GM18505 (cell line): ENCODE measurements at regions not wholly inside any gene's neighbourhood (a gene's known extent, or its start where the extent isn't known, plus 50 kb on each side); places are given as distances from the start of the nearest gene placed in this dataset.
A peak's percentile ranks its signal among the peaks of the same experiment; 100 is the strongest.

Experiments
- ATAC-seq: cut with Tn5 transposase; IDR thresholded peaks from one replicate; pipeline ENCODE4 v1.9.1; 2021; ENCODE audit not compliant: unreplicated experiment
- POLR2A ChIP-seq: IDR thresholded peaks from 4 replicates; pipeline ENCODE4 v1.6.1; 2011; ENCODE audit warnings: borderline replicate concordance; ENCODE audit not compliant: insufficient read depth, insufficient read length; ENCODE audit errors: extremely low read depth

GRCh38 chr18:77360315-77361190, 110.9 kb downstream of the GALR1 start:
- ATAC-seq = peak; percentile 80
- TF ChIP-seq POLR2A = no peak

DNA sequence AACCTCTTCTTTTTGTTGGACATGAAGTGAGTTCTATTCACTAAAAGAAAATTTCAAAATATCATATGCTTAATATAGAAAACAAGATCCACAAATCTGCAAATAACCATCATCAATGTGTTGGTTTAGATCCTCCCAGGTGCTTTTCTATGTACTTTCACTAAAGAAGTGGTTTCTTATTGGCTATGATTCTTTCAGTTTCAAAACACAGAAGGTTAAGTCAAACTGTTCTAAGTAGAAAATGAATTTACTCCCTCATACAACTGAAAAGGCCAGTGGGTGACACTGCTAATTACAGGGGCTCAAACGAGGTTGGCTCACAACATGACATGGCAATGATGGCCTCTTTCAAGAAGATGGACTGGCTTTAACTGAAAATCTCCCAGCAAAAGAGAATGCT, 111.7 kb downstream of the GALR1 start:
- no peak for TF ChIP-seq POLR2A
- ATAC-seq = no peak

GRCh38 chr18:77365667-77366066, 116.0 kb downstream of the GALR1 start:
- no peak for TF ChIP-seq POLR2A
- no peak for ATAC-seq

GRCh38 chr18:77366067-77366719, 116.5 kb downstream of the GALR1 start:
- ATAC-seq = no peak
- no peak for TF ChIP-seq POLR2A

DNA sequence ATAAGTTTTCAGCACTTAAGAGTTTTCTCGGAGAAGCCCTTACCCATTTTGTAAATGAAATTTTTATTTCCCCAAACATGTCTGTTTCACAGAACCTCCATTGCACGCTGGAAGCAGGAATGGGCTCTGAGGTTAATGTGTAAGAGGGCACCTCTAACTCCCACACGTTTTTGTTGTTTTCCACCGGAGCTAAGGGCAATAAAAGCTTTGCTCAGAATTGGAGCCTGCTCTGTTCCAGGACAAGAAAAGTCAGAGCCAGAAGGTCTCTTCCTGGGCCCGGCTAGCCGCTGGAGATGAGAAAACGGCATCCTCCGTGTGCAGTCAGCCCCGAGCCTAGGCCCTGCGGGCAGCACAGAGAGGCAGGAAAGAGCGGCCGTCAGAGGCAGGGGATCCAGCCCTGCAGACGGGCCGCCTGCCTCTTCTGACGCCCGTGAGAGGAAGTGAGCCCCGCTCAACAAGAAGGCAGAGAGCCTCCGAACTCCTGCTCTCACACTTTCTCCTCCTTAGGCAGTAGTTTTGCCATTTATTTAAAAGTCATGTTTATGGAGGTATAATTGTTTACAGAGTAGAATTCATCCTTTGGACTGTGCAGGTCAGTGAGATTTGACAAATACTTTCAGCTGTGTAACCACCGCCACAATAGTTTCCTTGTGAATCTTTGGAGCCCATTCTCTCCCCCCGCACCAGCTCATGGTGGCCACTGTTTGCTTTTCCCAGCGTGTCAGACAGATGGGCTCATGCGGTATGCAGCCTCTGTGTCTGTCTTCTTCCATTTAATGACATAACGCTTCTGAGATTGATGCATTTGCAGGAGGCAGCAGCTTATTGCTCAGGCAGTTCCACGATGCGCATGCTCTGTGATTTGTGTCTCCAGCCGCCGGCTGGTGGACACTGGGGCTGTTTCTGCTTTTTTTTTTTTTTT, 117.3 kb downstream of the GALR1 start:
- no peak for ATAC-seq
- no peak for TF ChIP-seq POLR2A

DNA sequence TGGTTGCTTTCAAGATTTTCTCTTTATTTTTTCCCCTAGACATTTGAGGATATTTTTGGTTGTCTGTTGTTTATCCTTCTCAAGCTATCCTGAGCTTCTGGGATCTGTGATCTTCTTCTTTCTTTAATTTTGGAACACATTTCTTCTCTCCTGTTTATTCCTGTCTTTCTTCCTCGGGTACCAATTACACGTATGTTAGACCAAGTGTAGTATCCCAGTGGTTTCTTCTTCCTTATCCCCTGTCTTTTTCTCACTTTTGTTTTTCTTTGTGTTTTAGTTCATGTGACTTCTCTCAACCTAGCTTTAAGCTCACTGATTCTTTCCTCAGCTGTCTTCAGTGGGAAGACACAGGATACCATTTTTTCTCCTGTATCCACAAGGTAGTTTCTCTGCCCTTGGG, 120.0 kb downstream of the GALR1 start:
- ATAC-seq = no peak
- TF ChIP-seq POLR2A = no peak

DNA sequence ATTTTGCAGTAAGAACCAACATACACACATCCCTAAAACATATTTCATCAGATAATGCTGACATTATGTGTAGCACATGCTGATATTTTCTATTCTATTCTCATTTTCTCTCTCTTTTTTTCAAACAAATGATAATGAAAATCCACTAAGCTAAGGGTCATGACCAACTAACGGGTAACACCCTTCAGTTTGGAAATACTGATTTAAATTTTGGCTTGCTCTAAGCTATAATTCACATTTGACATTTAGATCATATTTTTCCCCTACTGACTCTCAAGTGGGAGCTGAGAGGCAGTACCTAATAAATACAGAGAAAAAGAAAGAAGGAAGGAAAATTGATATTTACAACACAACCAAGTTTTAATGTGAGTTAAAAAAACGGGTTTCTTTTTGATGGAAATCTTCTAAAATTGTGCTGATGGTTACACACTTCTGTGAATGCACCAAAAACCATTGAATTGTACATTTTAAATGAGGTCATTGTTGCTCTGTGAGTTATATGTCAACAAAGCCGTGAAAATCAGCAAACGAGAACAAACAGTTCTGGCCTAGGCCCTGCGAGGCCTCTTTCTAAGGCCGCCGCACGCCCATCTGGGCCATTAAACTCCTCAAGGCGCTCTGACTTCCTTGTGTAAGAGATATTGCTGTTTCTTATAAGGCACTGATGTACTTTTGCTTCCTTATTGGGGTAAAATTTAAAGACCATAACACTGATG, 124.2 kb downstream of the GALR1 start:
- ATAC-seq = no peak

GRCh38 chr18:77374446-77374805, 124.8 kb downstream of the GALR1 start:
- ATAC-seq = no peak
- no peak for TF ChIP-seq POLR2A

More for the DNA sequence above, 124.2 kb downstream of the GALR1 start:
- TF ChIP-seq POLR2A = no peak

GRCh38 chr18:77376043-77376732, 126.5 kb downstream of the GALR1 start:
- no peak for ATAC-seq
- TF ChIP-seq POLR2A = no peak

DNA sequence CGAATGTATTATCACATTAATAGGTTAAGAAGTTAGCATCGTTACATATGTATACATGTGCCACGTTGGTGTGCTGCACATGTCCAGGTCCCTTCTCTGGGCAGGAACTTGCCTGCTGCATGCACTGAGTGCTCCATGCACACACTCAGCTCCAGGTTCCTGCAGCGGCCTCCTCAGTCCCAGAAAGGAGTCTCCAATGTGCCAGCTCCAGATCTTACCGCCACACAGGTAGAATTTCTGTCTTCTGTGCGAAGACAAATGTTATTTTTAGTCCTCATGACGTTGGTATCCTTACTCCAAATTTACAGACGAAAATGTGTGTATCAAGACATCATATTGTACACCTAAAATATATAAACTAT, 127.1 kb downstream of the GALR1 start:
- TF ChIP-seq POLR2A = no peak
- ATAC-seq = no peak

DNA sequence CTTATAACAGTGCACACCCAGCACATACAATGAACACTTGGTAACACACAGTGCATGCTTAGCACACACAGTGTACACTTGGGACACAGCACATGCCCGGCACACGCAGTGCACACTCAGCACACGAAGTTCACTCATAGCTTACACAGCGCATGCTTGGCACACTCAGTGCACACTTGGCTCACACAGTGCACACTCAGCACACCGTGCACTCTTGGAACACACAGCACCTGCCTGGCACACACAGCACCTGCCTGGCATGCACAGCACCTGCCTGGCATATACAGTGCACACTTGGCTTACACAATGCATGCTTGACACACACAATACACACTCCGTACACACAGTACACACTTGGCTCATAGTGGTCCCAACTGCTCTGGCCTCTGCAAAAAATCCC, 128.2 kb downstream of the GALR1 start:
- TF ChIP-seq POLR2A = no peak
- no peak for ATAC-seq

- ATAC-seq = no peak
- TF ChIP-seq POLR2A = no peak
These were observed 130.4 kb downstream of the GALR1 start for GRCh38 chr18:77379976-77380509.
